ENCODE measurements at regions not wholly inside any gene's neighbourhood (a gene's known extent, or its start where the extent isn't known, plus 50 kb on each side); places are given as distances from the start of the nearest gene placed in this dataset.
"Not testable (repeated sequence)": the region's sequence is repeated elsewhere in the genome, so short reads cannot be mapped to it uniquely, and the experiment has no call there.

GRCh38 chr11:41536021-41536568 lies 76.6 kb upstream of the LRRC4C start:
- no peak overlapping the region for H3K4ac ChIP-seq (ENCODE audit: low read depth in 1 of 2, low read length in 2 of 2)
- no peak overlapping the region for H3K14ac ChIP-seq (ENCODE audit: low read length in 2 of 2)
- H3K4me2 ChIP-seq (ENCODE audit: low read length, poor library complexity, severe bottlenecking), result no peak overlapping the region
- no peak overlapping the region for H3K27ac ChIP-seq (ENCODE audit: low read length, poor library complexity, severe bottlenecking)
- H2AK5ac ChIP-seq (ENCODE audit: low read length, severe bottlenecking), result no peak overlapping the region
- H2BK120ac ChIP-seq (ENCODE audit: low read depth, low read length), result no peak overlapping the region
- WGBS, result 91% methylated on average over 9 of the region's 10 CpGs
- no peak overlapping the region for H3K4me3 ChIP-seq (ENCODE audit: insufficient read depth in 1 of 2, low read depth in 1 of 2, low read length in 2 of 2)
- no peak overlapping the region for H3K23ac ChIP-seq (ENCODE audit: low read length in 2 of 2)
- H3K4me1 ChIP-seq (ENCODE audit: control insufficient read depth, insufficient read depth, low read depth, low read length), result no peaks in the 10 kb centered on the region
- H2BK5ac ChIP-seq (ENCODE audit: low read depth, low read length, poor library complexity, severe bottlenecking), result no peak overlapping the region
- H3K9ac ChIP-seq (ENCODE audit: low read length), result no peak overlapping the region
- DNase-seq, result no peak
- no peak overlapping the region for H2AFZ ChIP-seq (ENCODE audit: low read depth, low read length)
- H3K18ac ChIP-seq (ENCODE audit: low read depth in 1 of 2, low read length in 2 of 2), result no peak overlapping the region
- no peaks in the 10 kb centered on the region for H3K27me3 ChIP-seq (ENCODE audit: control insufficient read depth in 1 of 2, insufficient read depth in 1 of 2, low read length in 2 of 2)
- no peak overlapping the region for H4K8ac ChIP-seq (ENCODE audit: low read length)
- no peaks in the 10 kb centered on the region for H3K79me1 ChIP-seq (replicated peaks; ENCODE audit: low read length, poor library complexity, severe bottlenecking)
- H3K36me3 ChIP-seq (ENCODE audit: control insufficient read depth in 1 of 2, insufficient read depth in 2 of 2, low read depth in 1 of 2, low read length in 2 of 2), result no peaks in the 10 kb centered on the region
- no peak overlapping the region for H4K91ac ChIP-seq (ENCODE audit: low read length)
- H2BK12ac ChIP-seq (ENCODE audit: low read length in 2 of 2), result no peak overlapping the region
- no peak overlapping the region for H2BK15ac ChIP-seq (ENCODE audit: low read depth, poor library complexity, severe bottlenecking)
- H3K9me3 ChIP-seq (ENCODE audit: control insufficient read depth, low read length), result no peaks in the 10 kb centered on the region

GRCh38 chr11:41544902-41545301 lies 85.5 kb upstream of the LRRC4C start:
- H3K4me1 ChIP-seq (ENCODE audit: control insufficient read depth, insufficient read depth, low read depth, low read length); H2BK15ac ChIP-seq (ENCODE audit: low read depth, poor library complexity, severe bottlenecking); H4K8ac ChIP-seq (ENCODE audit: low read length); H3K18ac ChIP-seq (ENCODE audit: low read depth in 1 of 2, low read length in 2 of 2); H4K91ac ChIP-seq (ENCODE audit: low read length); H2AK5ac ChIP-seq (ENCODE audit: low read length, severe bottlenecking); H3K23ac ChIP-seq (ENCODE audit: low read length in 2 of 2); H2AFZ ChIP-seq (ENCODE audit: low read depth, low read length); H2BK120ac ChIP-seq (ENCODE audit: low read depth, low read length); H3K79me1 ChIP-seq (replicated peaks; ENCODE audit: low read length, poor library complexity, severe bottlenecking); H3K9ac ChIP-seq (ENCODE audit: low read length); H2BK12ac ChIP-seq (ENCODE audit: low read length in 2 of 2); H2BK5ac ChIP-seq (ENCODE audit: low read depth, low read length, poor library complexity, severe bottlenecking); H3K9me3 ChIP-seq (ENCODE audit: control insufficient read depth, low read length); H3K4me2 ChIP-seq (ENCODE audit: low read length, poor library complexity, severe bottlenecking); H3K36me3 ChIP-seq (ENCODE audit: control insufficient read depth in 1 of 2, insufficient read depth in 2 of 2, low read depth in 1 of 2, low read length in 2 of 2); H3K27ac ChIP-seq (ENCODE audit: low read length, poor library complexity, severe bottlenecking); H3K27me3 ChIP-seq (ENCODE audit: control insufficient read depth in 1 of 2, insufficient read depth in 1 of 2, low read length in 2 of 2); H3K4ac ChIP-seq (ENCODE audit: low read depth in 1 of 2, low read length in 2 of 2); DNase-seq; H3K4me3 ChIP-seq (ENCODE audit: insufficient read depth in 1 of 2, low read depth in 1 of 2, low read length in 2 of 2); H3K14ac ChIP-seq (ENCODE audit: low read length in 2 of 2): not testable (repeated sequence)
- whole genome bisulfite sequencing, result 83% methylated on average over 3 of the region's 3 CpGs

DNA sequence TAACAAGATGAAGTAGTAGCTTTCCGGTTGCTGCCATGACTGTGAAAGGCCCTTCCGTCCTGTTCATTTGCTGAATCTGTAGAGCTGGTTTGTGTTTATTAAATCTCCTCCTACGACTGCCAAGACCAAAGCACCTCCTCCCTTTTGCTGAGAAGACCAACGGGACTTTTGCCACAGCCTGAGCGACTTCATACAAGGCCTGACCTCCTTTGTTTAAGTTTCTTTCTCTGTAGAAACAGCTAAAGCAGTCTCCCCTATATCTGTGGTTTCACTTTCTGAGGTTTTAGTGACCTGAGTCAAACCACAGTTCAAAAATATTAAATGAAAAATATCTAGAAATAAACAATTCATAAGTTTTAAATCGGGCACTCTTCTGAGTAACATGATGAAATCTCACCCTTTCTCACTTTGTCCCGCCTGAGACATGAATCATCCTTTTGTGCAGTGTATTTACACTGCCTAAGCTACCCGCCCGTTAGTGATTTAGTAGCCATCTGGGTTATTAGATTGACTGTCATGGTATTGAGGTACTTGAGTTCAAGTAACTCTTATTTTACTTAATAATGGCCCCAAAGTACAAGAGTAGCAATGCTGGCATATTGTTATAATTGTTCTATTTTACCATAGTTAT lies 119.1 kb upstream of the LRRC4C start:
- H3K36me3 ChIP-seq (ENCODE audit: control insufficient read depth in 1 of 2, insufficient read depth in 2 of 2, low read depth in 1 of 2, low read length in 2 of 2), result no peaks in the 10 kb centered on the region
- WGBS, result 64% methylated on average over 7 of the region's 9 CpGs
- H3K79me1 ChIP-seq (replicated peaks; ENCODE audit: low read length, poor library complexity, severe bottlenecking), result no peaks in the 10 kb centered on the region
- no peak overlapping the region for H4K91ac ChIP-seq (ENCODE audit: low read length)
- H3K23ac ChIP-seq (ENCODE audit: low read length in 2 of 2), result no peak overlapping the region
- no peaks in the 10 kb centered on the region for H3K27me3 ChIP-seq (ENCODE audit: control insufficient read depth in 1 of 2, insufficient read depth in 1 of 2, low read length in 2 of 2)
- H3K4ac ChIP-seq (ENCODE audit: low read depth in 1 of 2, low read length in 2 of 2), result no peak overlapping the region
- no peak overlapping the region for H2AFZ ChIP-seq (ENCODE audit: low read depth, low read length)
- H2BK15ac ChIP-seq (ENCODE audit: low read depth, poor library complexity, severe bottlenecking), result no peak overlapping the region
- H4K8ac ChIP-seq (ENCODE audit: low read length), result no peak overlapping the region
- H2BK12ac ChIP-seq (ENCODE audit: low read length in 2 of 2), result no peak overlapping the region
- H3K18ac ChIP-seq (ENCODE audit: low read depth in 1 of 2, low read length in 2 of 2), result no peak overlapping the region
- no peak overlapping the region for H2BK120ac ChIP-seq (ENCODE audit: low read depth, low read length)
- H3K14ac ChIP-seq (ENCODE audit: low read length in 2 of 2), result no peak overlapping the region
- no peak overlapping the region for H2BK5ac ChIP-seq (ENCODE audit: low read depth, low read length, poor library complexity, severe bottlenecking)
- H3K27ac ChIP-seq (ENCODE audit: low read length, poor library complexity, severe bottlenecking), result no peak overlapping the region
- H3K4me1 ChIP-seq (ENCODE audit: control insufficient read depth, insufficient read depth, low read depth, low read length), result no peaks in the 10 kb centered on the region
- H3K4me2 ChIP-seq (ENCODE audit: low read length, poor library complexity, severe bottlenecking), result no peak overlapping the region
- no peak overlapping the region for H3K9ac ChIP-seq (ENCODE audit: low read length)
- DNase-seq, result no peak
- no peak overlapping the region for H2AK5ac ChIP-seq (ENCODE audit: low read length, severe bottlenecking)
- H3K9me3 ChIP-seq (ENCODE audit: control insufficient read depth, low read length), result peaks cover 2% of the 10 kb centered on the region
- H3K4me3 ChIP-seq (ENCODE audit: insufficient read depth in 1 of 2, low read depth in 1 of 2, low read length in 2 of 2), result no peak overlapping the region

GRCh38 chr11:41579546-41579945 lies 120.1 kb upstream of the LRRC4C start:
- Histone ChIP-seq H3K18ac (ENCODE audit: low read depth in 1 of 2, low read length in 2 of 2) (no peak overlapping the region), H3K23ac (ENCODE audit: low read length in 2 of 2) (no peak overlapping the region), H2BK15ac (ENCODE audit: low read depth, poor library complexity, severe bottlenecking) (no peak overlapping the region), H3K14ac (ENCODE audit: low read length in 2 of 2) (no peak overlapping the region), H3K4ac (ENCODE audit: low read depth in 1 of 2, low read length in 2 of 2) (no peak overlapping the region), H3K4me3 (ENCODE audit: insufficient read depth in 1 of 2, low read depth in 1 of 2, low read length in 2 of 2) (no peak overlapping the region), H2AK5ac (ENCODE audit: low read length, severe bottlenecking) (no peak overlapping the region), H4K8ac (ENCODE audit: low read length) (no peak overlapping the region), H3K36me3 (ENCODE audit: control insufficient read depth in 1 of 2, insufficient read depth in 2 of 2, low read depth in 1 of 2, low read length in 2 of 2) (no peaks in the 10 kb centered on the region), H3K9ac (ENCODE audit: low read length) (no peak overlapping the region), H2BK12ac (ENCODE audit: low read length in 2 of 2) (no peak overlapping the region), H3K27ac (ENCODE audit: low read length, poor library complexity, severe bottlenecking) (no peak overlapping the region), H3K4me2 (ENCODE audit: low read length, poor library complexity, severe bottlenecking) (no peak overlapping the region), H2AFZ (ENCODE audit: low read depth, low read length) (no peak overlapping the region), H3K79me1 (replicated peaks; ENCODE audit: low read length, poor library complexity, severe bottlenecking) (no peaks in the 10 kb centered on the region), H3K27me3 (ENCODE audit: control insufficient read depth in 1 of 2, insufficient read depth in 1 of 2, low read length in 2 of 2) (no peaks in the 10 kb centered on the region), H4K91ac (ENCODE audit: low read length) (no peak overlapping the region), H3K9me3 (ENCODE audit: control insufficient read depth, low read length) (no peaks in the 10 kb centered on the region), H2BK120ac (ENCODE audit: low read depth, low read length) (no peak overlapping the region), H2BK5ac (ENCODE audit: low read depth, low read length, poor library complexity, severe bottlenecking) (no peak overlapping the region), H3K4me1 (ENCODE audit: control insufficient read depth, insufficient read depth, low read depth, low read length) (no peaks in the 10 kb centered on the region)
- WGBS, result 54% methylated on average over 3 of the region's 3 CpGs
- no peak for DNase-seq

Data from mesenchymal stem cell (in vitro differentiated cells and primary cell).